Pulmonary artery endothelial cell (primary cell): ENCODE measurements at regions not wholly inside any gene's neighbourhood (a gene's known extent, or its start where the extent isn't known, plus 50 kb on each side); places are given as distances from the start of the nearest gene placed in this dataset.
"Not testable (repeated sequence)": the region's sequence is repeated elsewhere in the genome, so short reads cannot be mapped to it uniquely, and the experiment has no call there.

Source experiments
- DNase-seq: peaks from one replicate; pipeline ENCODE4 v3.0.0-alpha.2; 2011; ENCODE audit warnings: low read depth, low spot score

DNA sequence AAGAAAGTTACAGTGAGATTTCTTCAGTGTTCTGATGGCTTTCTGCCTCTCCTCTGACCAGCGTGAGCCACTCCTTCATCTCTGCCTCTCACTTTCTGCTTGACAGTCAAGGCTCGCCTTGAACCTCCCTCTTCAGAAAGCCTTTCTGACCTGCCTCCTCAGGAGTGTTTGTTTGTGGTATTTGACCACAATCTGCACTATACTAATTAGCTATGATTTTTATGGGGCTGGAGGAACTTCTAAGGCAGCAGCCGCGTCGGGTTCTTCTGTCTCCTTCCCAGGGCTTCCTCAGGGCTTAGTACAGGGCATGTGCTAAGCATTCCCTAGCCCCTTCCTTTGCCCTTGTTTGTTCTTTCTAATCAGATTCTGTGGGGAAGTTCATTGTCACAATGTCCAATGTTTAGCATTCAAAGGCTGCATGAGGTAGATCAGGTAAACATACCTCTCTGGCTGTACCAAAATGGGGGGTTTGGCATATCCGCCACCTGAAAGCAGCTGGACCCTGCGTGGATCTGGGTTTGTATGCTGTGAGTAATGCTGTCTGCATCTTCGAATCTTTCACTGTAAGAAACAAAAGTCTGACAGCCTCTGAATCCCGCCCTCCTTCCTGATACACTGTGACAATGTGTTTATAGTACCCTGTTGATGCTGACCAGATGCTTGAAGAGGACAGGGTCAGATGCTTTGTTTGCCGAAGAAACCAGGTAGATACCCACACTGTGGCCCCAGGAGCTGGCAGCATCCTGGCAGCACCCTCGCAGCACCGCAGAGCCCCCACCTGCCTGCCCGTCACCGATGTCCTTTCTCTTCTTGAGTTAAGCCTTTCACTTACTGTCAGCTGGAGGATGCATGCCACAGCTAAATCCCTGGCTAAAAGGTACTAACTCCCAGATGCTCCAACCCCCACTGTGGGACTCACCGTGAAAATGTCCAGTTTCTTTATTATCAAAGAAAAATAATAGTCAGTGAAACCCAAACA, 260.8 kb upstream of the HDAC4 start:
- no peak for DNase-seq

- no peak for DNase-seq
Measured at GRCh38 chr2:239660390-239661230, 259.8 kb upstream of the HDAC4 start.

GRCh38 chr2:239657992-239658391, 257.2 kb upstream of the HDAC4 start:
- no peak for DNase-seq

DNA sequence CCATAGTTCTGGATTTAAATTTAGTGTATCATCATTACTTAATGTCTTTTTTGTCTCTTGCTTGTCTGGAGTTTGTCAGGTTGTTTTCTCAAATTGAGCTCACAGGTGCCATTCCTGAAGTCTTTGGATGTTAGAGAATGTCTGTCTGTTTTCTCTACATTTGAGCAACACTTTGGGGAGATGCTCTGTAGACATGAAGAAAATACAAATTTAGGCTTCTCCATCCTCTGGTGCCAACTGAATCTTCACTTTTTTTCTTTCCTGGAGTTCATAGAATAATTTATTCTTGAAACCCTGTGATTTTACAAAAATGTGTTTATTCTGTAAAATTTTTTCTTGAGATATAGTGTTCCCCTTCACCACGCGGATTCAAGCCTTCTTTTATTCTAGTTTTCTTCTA, 256.4 kb upstream of the HDAC4 start:
- no peak for DNase-seq

- no peak for DNase-seq
Measured at GRCh38 chr2:239654266-239654665, 253.4 kb upstream of the HDAC4 start.

GRCh38 chr2:239651859-239652258, 251.0 kb upstream of the HDAC4 start:
- DNase-seq = no peak

DNA sequence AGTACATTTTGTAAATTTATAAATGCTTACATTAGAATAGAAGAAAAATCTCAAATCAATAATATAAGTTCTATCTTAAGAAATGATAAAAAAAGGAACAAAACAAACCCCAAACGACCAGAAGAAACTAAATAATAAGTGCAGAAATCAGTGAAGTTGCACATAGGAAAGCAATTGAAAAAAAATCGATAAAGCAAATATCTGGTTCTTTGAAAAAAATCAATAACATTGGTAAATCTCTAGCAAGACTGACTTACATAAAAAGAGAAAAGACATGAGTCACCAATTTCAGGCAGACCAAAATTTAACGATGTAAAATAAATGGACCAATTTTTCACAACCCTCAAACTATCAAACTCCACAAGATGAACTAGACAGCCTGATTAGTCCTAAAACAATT, 249.9 kb upstream of the HDAC4 start:
- DNase-seq = no peak

DNA sequence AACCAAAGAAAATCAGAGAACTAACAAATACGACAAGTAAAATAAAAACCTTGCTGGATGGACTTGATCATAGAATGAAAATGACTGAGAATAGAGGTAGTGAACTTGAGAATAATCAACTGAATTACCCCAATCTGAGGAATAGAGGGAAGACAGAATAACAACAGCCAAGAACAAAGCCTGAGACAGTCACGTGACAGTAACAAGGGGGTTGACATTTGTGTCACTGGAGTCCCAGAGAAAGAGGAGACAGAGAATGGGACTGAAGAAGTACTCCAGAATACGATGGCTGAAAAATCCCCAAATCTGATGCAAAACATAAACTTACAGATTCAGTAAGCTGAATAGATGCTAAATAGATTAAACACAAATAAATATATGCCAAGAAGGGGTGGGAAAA, 248.5 kb upstream of the HDAC4 start:
- DNase-seq = no peak

DNA sequence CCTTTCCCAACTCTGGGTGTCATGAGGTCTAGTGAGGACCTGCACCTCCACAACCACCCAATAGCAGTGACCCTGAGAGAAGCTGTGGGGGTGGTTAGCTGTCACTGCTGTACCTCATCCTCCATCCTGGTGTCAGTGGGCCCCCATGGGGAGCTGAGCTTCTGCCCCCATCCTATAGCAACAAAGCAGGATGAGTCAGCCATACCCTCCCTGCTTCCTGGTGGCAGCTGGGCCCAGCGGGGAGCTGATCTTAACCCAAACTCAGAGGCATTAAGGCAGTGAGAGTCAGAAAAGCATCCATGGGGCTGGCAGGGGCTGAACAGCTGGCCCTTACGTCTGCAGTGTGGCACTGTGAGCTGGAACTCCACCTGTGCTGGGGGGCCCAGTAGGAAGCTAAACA, 247.8 kb upstream of the HDAC4 start:
- DNase-seq = no peak

DNA sequence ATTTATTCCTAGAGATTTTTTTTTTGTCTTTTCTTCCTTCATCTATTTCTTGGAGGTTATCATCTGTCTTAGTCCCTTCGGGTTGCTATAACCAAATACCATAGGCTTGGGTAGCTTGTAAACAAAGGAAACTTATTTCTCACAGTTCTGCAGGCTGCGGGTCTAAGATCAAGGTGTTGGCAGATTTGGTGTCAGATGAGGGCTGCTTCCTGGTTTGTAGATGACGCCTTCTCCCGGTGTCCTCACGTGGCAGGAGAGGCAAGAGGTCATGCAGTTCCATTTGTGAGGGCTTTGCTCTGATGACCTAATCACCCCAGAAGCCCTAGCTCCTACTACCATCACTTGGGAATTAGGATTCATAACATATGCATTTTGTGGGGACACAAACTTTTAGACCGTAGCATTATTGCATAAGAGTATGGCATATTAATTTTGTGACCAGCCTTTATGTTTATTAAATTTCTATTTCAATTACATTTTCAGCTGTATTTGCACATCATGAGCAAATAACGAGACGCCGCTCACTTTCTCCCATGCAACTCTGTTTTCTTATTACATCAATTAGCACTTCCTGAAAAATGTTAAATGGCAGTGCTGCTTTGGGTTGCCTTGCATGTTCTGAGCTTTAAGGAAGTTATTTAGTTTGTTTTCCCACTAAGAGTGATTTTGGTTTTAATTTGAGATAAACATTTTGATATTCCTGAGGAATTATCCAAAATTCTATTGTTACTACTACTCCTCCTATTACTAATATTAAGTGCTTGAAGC, 246.4 kb upstream of the HDAC4 start:
- no peak for DNase-seq

DNA sequence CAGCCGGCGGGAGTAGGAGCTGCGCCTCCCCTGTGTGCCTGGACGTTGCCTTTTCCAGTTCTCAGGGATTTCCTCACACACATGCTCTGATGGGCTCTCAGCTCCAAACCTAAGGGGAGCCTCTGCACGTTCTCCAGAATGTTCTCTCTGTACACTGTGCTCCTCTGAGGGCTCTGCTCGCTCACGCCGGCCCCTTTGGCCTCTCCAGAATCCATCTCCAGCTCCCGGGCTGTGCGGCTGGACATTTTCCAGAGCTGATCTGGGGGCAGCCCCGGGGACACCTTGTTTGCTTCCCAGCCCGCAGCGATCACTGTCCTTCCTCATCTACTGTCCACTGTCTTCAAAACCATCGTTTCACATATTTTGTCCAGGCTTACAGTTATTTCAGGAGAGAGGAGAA, 245.4 kb upstream of the HDAC4 start:
- no peak for DNase-seq

DNA sequence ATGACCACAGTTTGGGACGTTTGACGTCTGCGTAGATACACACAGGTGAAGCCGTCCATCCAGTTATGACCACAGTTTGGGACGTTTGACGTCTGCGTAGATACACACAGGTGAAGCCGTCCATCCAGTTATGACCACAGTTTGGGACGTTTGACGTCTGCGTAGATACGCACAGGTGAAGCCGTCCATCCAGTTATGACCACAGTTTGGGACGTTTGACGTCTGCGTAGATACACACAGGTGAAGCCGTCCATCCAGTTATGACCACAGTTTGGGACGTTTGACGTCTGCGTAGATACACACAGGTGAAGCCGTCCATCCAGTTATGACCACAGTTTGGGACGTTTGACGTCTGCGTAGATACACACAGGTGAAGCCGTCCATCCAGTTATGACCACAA, 243.8 kb upstream of the HDAC4 start:
- not testable (repeated sequence) for DNase-seq

GRCh38 chr2:239644011-239644410, 243.2 kb upstream of the HDAC4 start:
- DNase-seq = no peak

- no peak for DNase-seq
Measured at GRCh38 chr2:239642406-239643004, 241.7 kb upstream of the HDAC4 start.

DNA sequence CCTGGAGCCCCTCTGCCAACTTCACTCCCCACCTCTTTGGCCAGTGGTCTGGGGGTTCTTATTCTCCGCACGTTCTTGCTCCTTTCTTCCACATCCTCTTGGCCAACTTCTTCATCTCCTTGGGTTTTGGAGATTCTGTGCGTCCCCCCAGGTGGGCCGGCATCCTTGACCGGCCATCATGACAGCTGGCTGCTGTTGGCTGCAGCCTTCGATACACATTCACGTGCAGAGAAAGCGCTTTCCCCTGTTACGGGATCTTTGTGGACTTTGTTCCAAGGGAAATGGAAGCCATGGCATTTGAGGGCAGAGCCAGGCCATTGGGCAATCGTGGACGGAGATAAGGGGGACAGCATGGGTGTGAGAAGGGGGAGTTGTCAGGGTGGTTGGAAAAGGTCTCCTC, 241.1 kb upstream of the HDAC4 start:
- DNase-seq = not testable (repeated sequence)

DNA sequence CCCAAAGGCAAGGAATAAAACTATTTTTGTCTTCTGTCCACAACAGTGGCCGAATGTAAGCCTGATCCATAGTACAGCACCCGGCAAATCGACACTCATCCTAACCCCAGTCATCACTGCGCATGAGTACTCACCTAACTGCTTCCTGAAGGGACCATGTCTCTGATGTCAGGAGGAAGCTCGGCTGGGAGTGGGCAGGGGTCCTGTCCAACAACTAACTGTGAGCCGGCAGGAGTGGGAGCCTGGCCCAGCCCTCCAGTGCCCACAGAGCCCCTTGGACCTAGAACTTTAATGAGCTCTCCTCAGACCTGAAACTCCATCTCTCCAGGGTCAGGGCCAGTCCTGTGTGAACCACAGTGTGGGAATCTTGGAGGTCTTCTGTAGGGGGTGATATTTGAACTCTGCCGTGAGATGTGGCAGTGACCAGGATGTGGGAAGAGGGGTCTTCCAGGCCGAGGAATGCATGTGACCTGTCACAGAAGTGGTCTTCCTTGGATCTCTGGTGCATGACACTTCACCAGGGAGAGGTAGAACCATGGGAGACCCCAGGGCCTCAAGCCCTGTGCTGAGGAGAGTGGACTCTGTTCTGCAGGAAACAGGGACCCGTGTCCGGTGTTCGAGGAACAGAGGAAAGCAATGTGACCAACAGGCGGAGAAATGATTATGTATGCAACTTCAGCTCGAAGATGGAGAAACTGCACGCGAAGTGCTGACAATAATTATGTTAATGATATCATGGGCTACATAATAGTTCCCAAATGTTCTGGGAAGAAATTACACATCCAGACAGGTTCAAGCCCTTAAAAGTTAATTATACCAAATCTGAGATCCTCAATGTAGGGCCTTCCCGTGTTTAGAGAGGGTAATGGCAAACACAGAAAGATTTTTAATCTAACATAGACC, 240.1 kb upstream of the HDAC4 start:
- no peak for DNase-seq

GRCh38 chr2:239640210-239640609, 239.4 kb upstream of the HDAC4 start:
- no peak for DNase-seq

DNA sequence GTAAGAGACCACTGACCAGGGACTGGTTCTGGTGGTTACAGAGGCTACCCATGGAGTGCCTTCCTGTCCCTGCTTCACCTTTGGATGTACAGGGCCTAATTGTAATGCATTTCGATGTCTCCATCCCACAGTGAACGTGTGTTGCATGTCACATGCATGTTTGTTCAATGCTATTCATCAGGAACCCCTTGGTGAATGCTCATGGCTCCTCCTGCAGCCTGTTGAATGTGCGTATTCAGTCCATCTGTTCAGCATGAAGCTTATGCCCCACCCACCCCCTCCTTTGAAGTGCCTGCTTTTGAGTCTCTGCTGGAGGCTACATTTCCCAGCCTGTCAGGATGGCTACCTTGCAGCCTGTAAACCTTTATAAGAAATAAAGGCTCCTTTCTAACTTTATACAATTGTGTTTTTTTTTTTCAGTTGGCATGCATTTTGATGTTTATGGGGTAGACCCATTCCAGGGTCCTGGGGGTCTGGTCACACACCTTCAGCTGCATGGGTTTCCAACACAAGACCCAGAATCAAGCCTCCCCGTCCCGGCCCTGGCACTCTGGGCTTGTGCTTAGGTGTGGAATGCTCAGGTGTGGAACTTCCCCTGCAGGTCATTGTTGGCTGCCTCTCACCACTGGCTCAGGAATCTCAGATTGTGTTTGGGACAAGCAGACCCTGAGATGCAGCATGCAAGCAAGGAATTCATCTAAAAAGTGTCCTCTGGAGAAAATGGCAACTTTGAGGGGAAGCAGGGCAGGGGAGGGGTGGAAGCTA, 238.8 kb upstream of the HDAC4 start:
- no peak for DNase-seq

DNA sequence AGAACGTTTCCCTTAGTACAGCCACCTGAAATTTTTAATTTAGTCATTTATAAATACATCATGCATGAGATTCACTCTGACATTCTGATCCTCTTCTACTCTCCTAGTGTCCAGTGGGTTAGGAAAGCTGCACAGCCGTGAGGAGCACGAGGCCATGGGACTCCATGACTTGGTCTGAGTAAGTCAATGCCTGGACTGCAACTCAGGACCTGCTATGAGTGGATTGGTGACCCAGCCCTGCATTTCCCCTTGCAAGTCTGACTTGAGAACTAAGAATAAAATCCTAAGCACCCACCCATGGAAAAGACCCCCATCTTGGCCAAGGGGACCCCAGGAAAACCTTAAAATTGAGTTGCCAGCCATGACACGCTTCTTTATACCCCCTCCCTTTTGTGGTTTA, 237.6 kb upstream of the HDAC4 start:
- DNase-seq = no peak
